SU-DHL-6 (cell line): ENCODE measurements at regions not wholly inside any gene's neighbourhood (a gene's known extent, or its start where the extent isn't known, plus 50 kb on each side); places are given as distances from the start of the nearest gene placed in this dataset.

Experiments used
- EZH2phosphoT487 ChIP-seq: fragments of 200-600 bp; sonication (generic), shearing (Covaris generic); conservative IDR thresholded peaks from 2 replicates; pipeline ENCODE4 v1.6.1; 2018; ENCODE audit warnings: mild to moderate bottlenecking, antibody characterized with exemption, low read length, moderate library complexity, mixed read lengths
- TF ChIP-seq, protein P1 (sequence below): fragments of 200-600 bp; sonication (generic); IDR thresholded peaks from one replicate; pipeline ENCODE4 v1.5.1; 2017; ENCODE audit warnings: antibody characterized with exemption, mild to moderate bottlenecking, low read length, moderate library complexity; ENCODE audit not compliant: insufficient read depth, poor library complexity, severe bottlenecking

DNA sequence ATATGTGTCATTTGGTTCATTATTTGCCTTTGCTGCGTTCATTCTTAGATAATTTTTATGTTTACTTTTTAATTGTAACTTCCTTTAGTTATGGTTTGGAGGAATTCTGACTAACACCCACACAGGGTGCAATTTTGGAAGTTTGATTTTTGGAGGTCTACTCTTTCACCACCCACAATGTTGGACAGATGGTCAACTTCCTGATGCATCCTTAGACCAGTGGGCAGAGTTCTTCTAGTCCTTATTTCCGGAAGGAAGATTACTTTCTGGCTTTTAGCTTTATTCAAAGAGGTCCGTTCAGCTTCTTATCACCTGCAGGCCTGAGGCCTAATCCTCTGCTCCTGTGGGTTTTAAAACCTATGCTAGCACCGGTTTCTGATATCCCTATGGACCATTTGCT is 126.7 kb downstream of the MTX3 start:
- TF ChIP-seq, protein P1, sequence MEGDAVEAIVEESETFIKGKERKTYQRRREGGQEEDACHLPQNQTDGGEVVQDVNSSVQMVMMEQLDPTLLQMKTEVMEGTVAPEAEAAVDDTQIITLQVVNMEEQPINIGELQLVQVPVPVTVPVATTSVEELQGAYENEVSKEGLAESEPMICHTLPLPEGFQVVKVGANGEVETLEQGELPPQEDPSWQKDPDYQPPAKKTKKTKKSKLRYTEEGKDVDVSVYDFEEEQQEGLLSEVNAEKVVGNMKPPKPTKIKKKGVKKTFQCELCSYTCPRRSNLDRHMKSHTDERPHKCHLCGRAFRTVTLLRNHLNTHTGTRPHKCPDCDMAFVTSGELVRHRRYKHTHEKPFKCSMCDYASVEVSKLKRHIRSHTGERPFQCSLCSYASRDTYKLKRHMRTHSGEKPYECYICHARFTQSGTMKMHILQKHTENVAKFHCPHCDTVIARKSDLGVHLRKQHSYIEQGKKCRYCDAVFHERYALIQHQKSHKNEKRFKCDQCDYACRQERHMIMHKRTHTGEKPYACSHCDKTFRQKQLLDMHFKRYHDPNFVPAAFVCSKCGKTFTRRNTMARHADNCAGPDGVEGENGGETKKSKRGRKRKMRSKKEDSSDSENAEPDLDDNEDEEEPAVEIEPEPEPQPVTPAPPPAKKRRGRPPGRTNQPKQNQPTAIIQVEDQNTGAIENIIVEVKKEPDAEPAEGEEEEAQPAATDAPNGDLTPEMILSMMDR: no peak
- no peak for TF ChIP-seq EZH2phosphoT487
